H9 (cell line): ENCODE measurements at regions not wholly inside any gene's neighbourhood (a gene's known extent, or its start where the extent isn't known, plus 50 kb on each side); places are given as distances from the start of the nearest gene placed in this dataset.

ENCODE experiments used
- DNase-seq: peaks from one replicate; pipeline ENCODE4 v3.0.0-alpha.2; 2017
- H2AFZ ChIP-seq: one replicate; pipeline ENCODE4 v1.6.1; 2013; ENCODE audit warnings: mild to moderate bottlenecking, low read length, control low read depth, moderate library complexity
- H2AK5ac ChIP-seq: 2 replicates; pipeline ENCODE4 v1.6.1; 2013; ENCODE audit warnings: low read length, control low read depth, mixed read lengths; ENCODE audit not compliant: insufficient read length
- H2BK120ac ChIP-seq: one replicate; pipeline ENCODE4 v1.6.1; 2013; ENCODE audit warnings: low read depth, mild to moderate bottlenecking, low read length, control low read depth, inconsistent platforms; ENCODE audit not compliant: poor library complexity, severe bottlenecking
- H2BK12ac ChIP-seq: 2 replicates; pipeline ENCODE4 v1.6.1; 2013; ENCODE audit warnings: low read length, control low read depth, mixed read lengths, low read depth; ENCODE audit not compliant: insufficient read length
- H2BK15ac ChIP-seq: 2 replicates; pipeline ENCODE4 v1.6.1; 2013; ENCODE audit warnings: low read depth, low read length, control low read depth
- H2BK20ac ChIP-seq: one replicate; pipeline ENCODE4 v1.6.1; 2013; ENCODE audit warnings: low read depth, mild to moderate bottlenecking, low read length, control low read depth, inconsistent platforms; ENCODE audit not compliant: poor library complexity, severe bottlenecking
- H2BK5ac ChIP-seq: 2 replicates; pipeline ENCODE4 v1.6.1; 2013; ENCODE audit warnings: low read length, control low read depth, mixed read lengths; ENCODE audit not compliant: insufficient read length
- H3K14ac ChIP-seq: 2 replicates; pipeline ENCODE4 v1.6.1; 2013; ENCODE audit warnings: low read length, control low read depth; ENCODE audit not compliant: insufficient read depth
- H3K18ac ChIP-seq: 2 replicates; pipeline ENCODE4 v1.6.1; 2013; ENCODE audit warnings: low read depth, mild to moderate bottlenecking, mixed read lengths, low read length, control low read depth; ENCODE audit not compliant: insufficient read length
- H3K23ac ChIP-seq: 2 replicates; pipeline ENCODE4 v1.6.1; 2013; ENCODE audit warnings: low read length, control low read depth, mixed read lengths, low read depth; ENCODE audit not compliant: insufficient read length
- H3K23me2 ChIP-seq: 2 replicates; pipeline ENCODE4 v1.6.1; 2013; ENCODE audit warnings: low read depth, mild to moderate bottlenecking, mixed read lengths, low read length, control low read depth; ENCODE audit not compliant: insufficient read length, poor library complexity, severe bottlenecking
- H3K27ac ChIP-seq: 2 replicates; pipeline ENCODE4 v1.5.1; 2013; ENCODE audit warnings: low read length, control low read depth, mixed read lengths, low read depth; ENCODE audit not compliant: insufficient read length
- H3K27me3 ChIP-seq: 2 replicates; pipeline ENCODE4 v1.6.1; 2013; ENCODE audit warnings: low read length, control low read depth, inconsistent platforms; ENCODE audit not compliant: insufficient read depth
- H3K4ac ChIP-seq: 2 replicates; pipeline ENCODE4 v1.6.1; 2013; ENCODE audit warnings: low read depth, mild to moderate bottlenecking, control low read depth, inconsistent platforms, low read length, moderate library complexity
- H3K4me1 ChIP-seq: 2 replicates; pipeline ENCODE4 v1.6.1; 2013; ENCODE audit warnings: low read length, control low read depth, inconsistent platforms; ENCODE audit not compliant: insufficient read depth
- H3K4me2 ChIP-seq: 2 replicates; pipeline ENCODE4 v1.6.1; 2013; ENCODE audit warnings: low read length, control low read depth, mixed read lengths; ENCODE audit not compliant: insufficient read length, insufficient read depth
- H3K56ac ChIP-seq: 2 replicates; pipeline ENCODE4 v1.6.1; 2013; ENCODE audit warnings: low read depth, mild to moderate bottlenecking, mixed read lengths, low read length, control low read depth; ENCODE audit not compliant: insufficient read length
- H3K79me1 ChIP-seq: 2 replicates; pipeline ENCODE4 v1.6.1; 2013; ENCODE audit warnings: low read depth, mild to moderate bottlenecking, moderate library complexity, low read length, control low read depth, inconsistent platforms; ENCODE audit not compliant: insufficient read depth, poor library complexity, severe bottlenecking
- H3K79me2 ChIP-seq: 2 replicates; pipeline ENCODE4 v1.6.1; 2013; ENCODE audit warnings: low read length, control low read depth, inconsistent platforms; ENCODE audit not compliant: insufficient read depth
- H3K9ac ChIP-seq: 2 replicates; pipeline ENCODE4 v1.6.1; 2013; ENCODE audit warnings: low read length, control low read depth, mixed read lengths; ENCODE audit not compliant: insufficient read length; ENCODE audit errors: extremely low read depth
- H3K9me3 ChIP-seq: one replicate; pipeline ENCODE4 v1.6.1; 2013; ENCODE audit warnings: low read depth, low read length, inconsistent platforms; ENCODE audit not compliant: control insufficient read depth
- H3T11ph ChIP-seq: one replicate; pipeline ENCODE4 v1.6.1; 2013; ENCODE audit warnings: mild to moderate bottlenecking, low read length, control low read depth, inconsistent platforms
- H4K20me1 ChIP-seq: one replicate; pipeline ENCODE4 v1.6.1; 2013; ENCODE audit not compliant: control insufficient read depth, insufficient read length, insufficient read depth
- H4K5ac ChIP-seq: 2 replicates; pipeline ENCODE4 v1.6.1; 2013; ENCODE audit warnings: low read depth, mild to moderate bottlenecking, mixed read lengths, low read length, control low read depth; ENCODE audit not compliant: insufficient read length
- H4K8ac ChIP-seq: replicated peaks from 2 replicates; pipeline ENCODE4 v1.6.1; 2013; ENCODE audit warnings: low read length, control low read depth, mixed read lengths, low read depth; ENCODE audit not compliant: insufficient read length
- H4K91ac ChIP-seq: 2 replicates; pipeline ENCODE4 v1.6.1; 2013; ENCODE audit warnings: low read depth, mild to moderate bottlenecking, moderate library complexity, mixed read lengths, low read length, control low read depth; ENCODE audit not compliant: insufficient read length
- H3K27ac Mint-ChIP-seq, 3 experiments: 2 replicates in 2 of 3; 3 replicates in 1 of 3; pipeline ENCODE4 v1.8.0; 2020 to 2021; ENCODE audit warnings: mixed read lengths in 3 of 3, mild to moderate bottlenecking in 1 of 3, moderate library complexity in 1 of 3
- H3K27me3 Mint-ChIP-seq: 2 replicates; pipeline ENCODE4 v1.8.0; 2021; ENCODE audit warnings: low read depth, mild to moderate bottlenecking, moderate library complexity, mixed read lengths
- H3K36me3 Mint-ChIP-seq, 3 experiments: 2 replicates in 2 of 3; 3 replicates in 1 of 3; pipeline ENCODE4 v1.8.0; 2020 to 2021; ENCODE audit warnings: low read depth in 3 of 3, mixed read lengths in 3 of 3; ENCODE audit not compliant: insufficient read depth in 1 of 3
- H3K4me1 Mint-ChIP-seq, 2 experiments: 2 replicates each; pipeline ENCODE4 v1.8.0; 2020; ENCODE audit warnings: mixed read lengths in 2 of 2
- H3K4me3 Mint-ChIP-seq, 2 experiments: 2 replicates in 1 of 2; 3 replicates in 1 of 2; pipeline ENCODE4 v1.8.0; 2020 to 2021; ENCODE audit warnings: mild to moderate bottlenecking in 2 of 2, mixed read lengths in 2 of 2, moderate library complexity in 1 of 2
- H3K9me3 Mint-ChIP-seq, 2 experiments: 2 replicates in 1 of 2; 3 replicates in 1 of 2; pipeline ENCODE4 v1.8.0; 2020; ENCODE audit warnings: mild to moderate bottlenecking in 2 of 2, mixed read lengths in 2 of 2, moderate library complexity in 1 of 2
- TF ChIP-seq, protein P1 (sequence below): fragments of 200-600 bp; sonication (generic); conservative IDR thresholded peaks from 3 replicates; pipeline ENCODE4 v1.8.0; 2021; ENCODE audit warnings: antibody characterized with exemption, mild to moderate bottlenecking

- H2BK12ac ChIP-seq = no peak overlapping the region
- no peak for DNase-seq
- H2BK20ac ChIP-seq = no peak overlapping the region
- H2BK120ac ChIP-seq = no peak overlapping the region
- no peak overlapping the region for H2BK15ac ChIP-seq
- H3K36me3 Mint-ChIP-seq = 0 out of 7 replicates have a peak, but pooled peaks cover 0 to 4% (median 0%) of the 10 kb centered on the region in 3 experiments
- no peaks in the 10 kb centered on the region for H3K23me2 ChIP-seq
- no peak overlapping the region for H2BK5ac ChIP-seq
- no peaks in the 10 kb centered on the region for H3K9me3 Mint-ChIP-seq
- H2AFZ ChIP-seq = no peak overlapping the region
- H3K4me1 Mint-ChIP-seq = no peaks in the 10 kb centered on the region
- H3K4me1 ChIP-seq = 0 out of 2 replicates have a peak, but pooled peaks cover 2% of the 10 kb centered on the region
- no peak overlapping the region for H3K27ac ChIP-seq
- H3K9me3 ChIP-seq = no peaks in the 10 kb centered on the region
- no peak overlapping the region for H3K4ac ChIP-seq
- H3K9ac ChIP-seq = no peak overlapping the region
- TF ChIP-seq, protein P1, sequence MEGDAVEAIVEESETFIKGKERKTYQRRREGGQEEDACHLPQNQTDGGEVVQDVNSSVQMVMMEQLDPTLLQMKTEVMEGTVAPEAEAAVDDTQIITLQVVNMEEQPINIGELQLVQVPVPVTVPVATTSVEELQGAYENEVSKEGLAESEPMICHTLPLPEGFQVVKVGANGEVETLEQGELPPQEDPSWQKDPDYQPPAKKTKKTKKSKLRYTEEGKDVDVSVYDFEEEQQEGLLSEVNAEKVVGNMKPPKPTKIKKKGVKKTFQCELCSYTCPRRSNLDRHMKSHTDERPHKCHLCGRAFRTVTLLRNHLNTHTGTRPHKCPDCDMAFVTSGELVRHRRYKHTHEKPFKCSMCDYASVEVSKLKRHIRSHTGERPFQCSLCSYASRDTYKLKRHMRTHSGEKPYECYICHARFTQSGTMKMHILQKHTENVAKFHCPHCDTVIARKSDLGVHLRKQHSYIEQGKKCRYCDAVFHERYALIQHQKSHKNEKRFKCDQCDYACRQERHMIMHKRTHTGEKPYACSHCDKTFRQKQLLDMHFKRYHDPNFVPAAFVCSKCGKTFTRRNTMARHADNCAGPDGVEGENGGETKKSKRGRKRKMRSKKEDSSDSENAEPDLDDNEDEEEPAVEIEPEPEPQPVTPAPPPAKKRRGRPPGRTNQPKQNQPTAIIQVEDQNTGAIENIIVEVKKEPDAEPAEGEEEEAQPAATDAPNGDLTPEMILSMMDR = no peak
- no peak overlapping the region for H3T11ph ChIP-seq
- H4K91ac ChIP-seq = no peak overlapping the region
- no peaks in the 10 kb centered on the region for H3K27me3 ChIP-seq
- no peak overlapping the region for H3K4me2 ChIP-seq
- H3K79me1 ChIP-seq = no peaks in the 10 kb centered on the region
- no peak overlapping the region for H3K14ac ChIP-seq
- no peak overlapping the region for H2AK5ac ChIP-seq
- H3K56ac ChIP-seq = no peak overlapping the region
- no peaks in the 10 kb centered on the region for H3K27me3 Mint-ChIP-seq
- H4K8ac ChIP-seq = no peak overlapping the region
- H4K5ac ChIP-seq = no peak overlapping the region
- no peaks in the 10 kb centered on the region for H4K20me1 ChIP-seq
- no peak overlapping the region for H3K27ac Mint-ChIP-seq
- no peak overlapping the region for H3K4me3 Mint-ChIP-seq
- H3K79me2 ChIP-seq = no peaks in the 10 kb centered on the region
- H3K23ac ChIP-seq = no peak overlapping the region
- no peak overlapping the region for H3K18ac ChIP-seq
Measured at GRCh38 chr3:3629911-3630310, 169.3 kb upstream of the LRRN1 start.
